ENCODE measurements at regions not wholly inside any gene's neighbourhood (a gene's known extent, or its start where the extent isn't known, plus 50 kb on each side); places are given as distances from the start of the nearest gene placed in this dataset.

- TF ChIP-seq CTCF (IDR thresholded peaks at IDR 0.05 in 4 of 5, conservative IDR thresholded peaks at IDR 0.05 in 1 of 5) (no peak), POLR2A (IDR thresholded peaks at IDR 0.05) (no peak)
Measured at GRCh38 chr4:11687727-11688126, 259.0 kb upstream of the HS3ST1 start.
